Smooth muscle cell (in vitro differentiated cells): ENCODE measurements at regions not wholly inside any gene's neighbourhood (a gene's known extent, or its start where the extent isn't known, plus 50 kb on each side); places are given as distances from the start of the nearest gene placed in this dataset.

Experiments
- DNase-seq: peaks from one replicate; lab custom pipeline; 2025; ENCODE audit not compliant: unreplicated experiment; lab: John Stamatoyannopoulos, UW
- H2AFZ ChIP-seq: fragments of 200-600 bp; sonication (generic); 2 replicates; pipeline ENCODE4 v1.6.0; 2016; ENCODE audit warnings: antibody characterized with exemption, low read depth, mild to moderate bottlenecking
- H3F3A ChIP-seq: fragments of 200-600 bp; sonication (generic); 2 replicates; pipeline ENCODE4 v1.6.0; 2017; ENCODE audit warnings: antibody characterized with exemption, low read depth
- H3K27ac ChIP-seq: fragments of 200-600 bp; sonication (generic); 2 replicates; pipeline ENCODE4 v1.5.1; 2016; ENCODE audit warnings: low read depth, mild to moderate bottlenecking
- H3K27me3 ChIP-seq: fragments of 200-600 bp; sonication (generic); 2 replicates; pipeline ENCODE4 v1.6.1; 2016; ENCODE audit warnings: low read depth, mild to moderate bottlenecking
- H3K36me3 ChIP-seq: fragments of 200-600 bp; sonication (generic); 2 replicates; pipeline ENCODE4 v1.5.1; 2016; ENCODE audit warnings: low read depth
- H3K4me1 ChIP-seq: fragments of 200-600 bp; sonication (generic); 2 replicates; pipeline ENCODE4 v1.5.1; 2016; ENCODE audit warnings: low read depth
- H3K4me2 ChIP-seq: fragments of 200-600 bp; sonication (generic); 2 replicates; pipeline ENCODE4 v1.6.0; 2016; ENCODE audit warnings: mild to moderate bottlenecking
- H3K4me3 ChIP-seq: fragments of 200-600 bp; sonication (generic); 2 replicates; pipeline ENCODE4 v1.5.1; 2016; ENCODE audit warnings: mild to moderate bottlenecking
- H3K79me2 ChIP-seq: fragments of 200-600 bp; sonication (generic); 2 replicates; pipeline ENCODE4 v1.6.0; 2016; ENCODE audit warnings: low read depth, mild to moderate bottlenecking
- H3K9ac ChIP-seq: fragments of 200-600 bp; sonication (generic); 2 replicates; pipeline ENCODE4 v1.6.0; 2016; ENCODE audit warnings: low read depth
- H3K9me3 ChIP-seq: fragments of 200-600 bp; sonication (generic); replicated peaks from 2 replicates; pipeline ENCODE4 v1.5.1; 2016; ENCODE audit warnings: low read depth
- H4K20me1 ChIP-seq: fragments of 200-600 bp; sonication (generic); 2 replicates; pipeline ENCODE4 v1.6.0; 2016; ENCODE audit warnings: low read depth
- WGBS: methylation state at CpG from one replicate; pipeline ENCODE4 v1.1.7; 2016; ENCODE audit warnings: low lambda C conversion rate; 5-methylcytosine and 5-hydroxymethylcytosine counted together
- TF ChIP-seq, protein P1 (sequence below): fragments of 200-600 bp; sonication (generic); IDR thresholded peaks from 2 replicates; pipeline ENCODE4 v1.5.1; 2017; ENCODE audit warnings: borderline replicate concordance, mild to moderate bottlenecking, antibody characterized with exemption; ENCODE audit not compliant: insufficient read depth, poor library complexity, severe bottlenecking

DNA sequence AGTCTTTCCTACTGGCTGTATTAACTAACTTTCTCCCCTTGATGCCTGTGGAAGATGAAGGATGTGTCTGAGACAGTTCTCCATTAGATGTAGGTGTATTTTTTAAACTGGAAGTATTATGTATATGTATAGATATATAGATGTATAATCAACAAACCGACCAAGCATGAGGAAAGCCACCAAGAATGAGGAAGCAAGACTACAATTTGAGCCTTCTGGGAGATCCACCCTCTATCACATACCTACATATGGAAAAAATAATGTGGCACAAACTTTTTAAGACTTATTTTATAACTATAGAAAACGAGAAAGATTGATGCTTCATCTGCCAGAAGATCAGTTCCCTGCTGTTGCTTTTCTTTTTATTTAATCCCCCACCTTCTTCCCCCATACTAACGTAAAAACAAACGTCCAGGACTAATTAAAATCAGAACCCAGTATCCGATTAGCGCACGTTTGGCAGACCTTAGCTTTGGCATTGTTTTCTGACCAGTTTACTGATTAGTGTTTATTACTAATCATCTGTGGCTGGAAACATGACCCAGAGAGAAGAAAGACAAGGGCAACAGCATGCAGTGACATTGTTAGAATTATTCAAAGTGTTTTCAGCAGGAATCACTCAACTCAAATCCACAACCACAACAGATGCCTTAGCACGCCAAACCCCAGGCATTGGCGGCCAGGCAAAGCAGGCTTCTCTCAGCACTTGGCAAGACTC lies 490.2 kb downstream of the EBF1 start:
- no peak overlapping the region for H3K27ac ChIP-seq
- H3K9ac ChIP-seq, result no peak overlapping the region
- no peaks in the 10 kb centered on the region for H3K9me3 ChIP-seq
- H3K79me2 ChIP-seq, result no peaks in the 10 kb centered on the region
- peaks cover 10% of the 10 kb centered on the region for H3K4me1 ChIP-seq
- WGBS, result 73% methylated on average over 9 of the region's 9 CpGs
- no peaks in the 10 kb centered on the region for H3F3A ChIP-seq
- no peaks in the 10 kb centered on the region for H3K27me3 ChIP-seq
- TF ChIP-seq, protein P1, sequence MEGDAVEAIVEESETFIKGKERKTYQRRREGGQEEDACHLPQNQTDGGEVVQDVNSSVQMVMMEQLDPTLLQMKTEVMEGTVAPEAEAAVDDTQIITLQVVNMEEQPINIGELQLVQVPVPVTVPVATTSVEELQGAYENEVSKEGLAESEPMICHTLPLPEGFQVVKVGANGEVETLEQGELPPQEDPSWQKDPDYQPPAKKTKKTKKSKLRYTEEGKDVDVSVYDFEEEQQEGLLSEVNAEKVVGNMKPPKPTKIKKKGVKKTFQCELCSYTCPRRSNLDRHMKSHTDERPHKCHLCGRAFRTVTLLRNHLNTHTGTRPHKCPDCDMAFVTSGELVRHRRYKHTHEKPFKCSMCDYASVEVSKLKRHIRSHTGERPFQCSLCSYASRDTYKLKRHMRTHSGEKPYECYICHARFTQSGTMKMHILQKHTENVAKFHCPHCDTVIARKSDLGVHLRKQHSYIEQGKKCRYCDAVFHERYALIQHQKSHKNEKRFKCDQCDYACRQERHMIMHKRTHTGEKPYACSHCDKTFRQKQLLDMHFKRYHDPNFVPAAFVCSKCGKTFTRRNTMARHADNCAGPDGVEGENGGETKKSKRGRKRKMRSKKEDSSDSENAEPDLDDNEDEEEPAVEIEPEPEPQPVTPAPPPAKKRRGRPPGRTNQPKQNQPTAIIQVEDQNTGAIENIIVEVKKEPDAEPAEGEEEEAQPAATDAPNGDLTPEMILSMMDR, result no peak
- no peak overlapping the region for H2AFZ ChIP-seq
- H3K36me3 ChIP-seq, result no peaks in the 10 kb centered on the region
- H4K20me1 ChIP-seq, result no peaks in the 10 kb centered on the region
- H3K4me2 ChIP-seq, result no peak overlapping the region
- no peak overlapping the region for H3K4me3 ChIP-seq
- no peak for DNase-seq

DNA sequence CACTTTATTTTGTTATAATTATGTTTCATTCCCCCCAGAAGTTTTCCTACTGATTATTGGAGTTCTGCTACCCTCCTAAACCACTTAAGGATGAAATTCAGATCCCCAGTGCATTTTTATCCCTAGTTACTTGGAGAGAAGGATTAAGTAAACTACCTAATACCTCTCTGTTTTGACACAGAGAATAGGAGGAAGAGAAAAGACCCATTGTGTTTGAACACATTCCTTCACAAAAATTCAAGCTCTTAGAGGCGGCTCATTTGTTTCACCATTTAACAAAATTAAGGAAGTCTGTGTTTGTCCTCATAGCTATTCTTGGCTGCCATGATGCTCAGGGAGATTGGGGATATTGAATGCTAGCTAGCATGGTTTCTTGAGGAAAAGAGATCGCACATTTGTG lies 492.6 kb downstream of the EBF1 start:
- TF ChIP-seq, protein P1, result no peak
- no peak for DNase-seq
- WGBS, result 91% methylated on average over 2 of the region's 2 CpGs
- H3K4me1 ChIP-seq, result peaks cover 10% of the 10 kb centered on the region
- H3K36me3 ChIP-seq, result no peaks in the 10 kb centered on the region
- H4K20me1 ChIP-seq, result no peaks in the 10 kb centered on the region
- no peak overlapping the region for H3K27ac ChIP-seq
- no peak overlapping the region for H2AFZ ChIP-seq
- no peaks in the 10 kb centered on the region for H3K79me2 ChIP-seq
- no peaks in the 10 kb centered on the region for H3F3A ChIP-seq
- no peak overlapping the region for H3K4me3 ChIP-seq
- H3K27me3 ChIP-seq, result no peaks in the 10 kb centered on the region
- no peaks in the 10 kb centered on the region for H3K9me3 ChIP-seq
- H3K4me2 ChIP-seq, result no peak overlapping the region
- H3K9ac ChIP-seq, result no peak overlapping the region

DNA sequence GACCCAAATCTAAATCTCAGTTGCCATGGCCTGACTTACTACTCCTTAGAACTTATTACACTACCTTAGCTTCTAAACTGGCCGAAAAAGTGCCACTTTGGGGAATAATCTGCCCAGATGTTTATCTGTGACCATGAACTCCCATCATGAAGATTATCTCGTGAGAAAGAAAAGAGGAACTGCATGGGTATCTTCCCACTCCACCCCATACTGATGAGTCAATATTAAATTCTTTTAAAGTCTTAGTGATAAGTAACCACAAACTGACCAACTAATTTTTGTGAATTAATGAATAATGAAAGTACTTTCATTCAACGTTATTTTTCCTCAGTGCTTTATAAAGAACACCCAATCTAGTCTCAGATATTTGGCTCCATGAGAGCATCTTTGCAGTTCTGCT lies 493.5 kb downstream of the EBF1 start:
- Histone ChIP-seq H3K4me1 (peaks cover 10% of the 10 kb centered on the region), H3F3A (no peaks in the 10 kb centered on the region), H3K9me3 (no peaks in the 10 kb centered on the region), H3K4me2 (no peak overlapping the region), H3K79me2 (no peaks in the 10 kb centered on the region), H4K20me1 (no peaks in the 10 kb centered on the region), H2AFZ (no peak overlapping the region), H3K27ac (no peak overlapping the region), H3K36me3 (no peaks in the 10 kb centered on the region), H3K4me3 (no peak overlapping the region), H3K27me3 (no peaks in the 10 kb centered on the region), H3K9ac (no peak overlapping the region)
- TF ChIP-seq, protein P1, result no peak
- DNase-seq, result no peak
- 63% methylated on average over 3 of the region's 3 CpGs for WGBS

DNA sequence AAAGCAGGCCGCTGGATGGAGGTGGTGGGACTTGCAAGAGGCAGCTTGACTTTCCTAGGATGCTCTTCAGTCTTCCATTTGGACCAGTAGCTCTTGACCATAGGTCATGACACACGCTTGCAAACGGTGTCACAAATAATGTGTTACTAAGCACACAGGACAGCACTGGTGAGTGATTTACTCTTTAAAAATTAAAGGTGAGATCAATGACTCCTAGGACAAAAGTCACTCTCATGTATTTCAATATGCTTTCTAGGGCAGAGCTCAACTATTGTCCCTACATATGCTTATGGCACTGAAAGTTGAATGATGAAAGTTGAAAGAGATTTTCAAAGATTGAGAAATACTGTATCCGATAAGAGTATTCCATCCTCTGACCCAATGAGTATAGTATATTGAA lies 496.7 kb downstream of the EBF1 start:
- H3K9me3 ChIP-seq, result no peaks in the 10 kb centered on the region
- 96% methylated on average over 4 of the region's 4 CpGs for WGBS
- H3K4me3 ChIP-seq, result no peak overlapping the region
- H3K79me2 ChIP-seq, result no peaks in the 10 kb centered on the region
- no peak for DNase-seq
- H4K20me1 ChIP-seq, result no peaks in the 10 kb centered on the region
- no peaks in the 10 kb centered on the region for H3K36me3 ChIP-seq
- H3K27ac ChIP-seq, result no peak overlapping the region
- no peak overlapping the region for H3K4me2 ChIP-seq
- no peak overlapping the region for H2AFZ ChIP-seq
- H3F3A ChIP-seq, result no peaks in the 10 kb centered on the region
- no peaks in the 10 kb centered on the region for H3K27me3 ChIP-seq
- H3K4me1 ChIP-seq, result peaks cover 8% of the 10 kb centered on the region
- H3K9ac ChIP-seq, result no peak overlapping the region
- TF ChIP-seq, protein P1, result no peak
